ENCODE measurements at regions not wholly inside any gene's neighbourhood (a gene's known extent, or its start where the extent isn't known, plus 50 kb on each side); places are given as distances from the start of the nearest gene placed in this dataset.

DNA sequence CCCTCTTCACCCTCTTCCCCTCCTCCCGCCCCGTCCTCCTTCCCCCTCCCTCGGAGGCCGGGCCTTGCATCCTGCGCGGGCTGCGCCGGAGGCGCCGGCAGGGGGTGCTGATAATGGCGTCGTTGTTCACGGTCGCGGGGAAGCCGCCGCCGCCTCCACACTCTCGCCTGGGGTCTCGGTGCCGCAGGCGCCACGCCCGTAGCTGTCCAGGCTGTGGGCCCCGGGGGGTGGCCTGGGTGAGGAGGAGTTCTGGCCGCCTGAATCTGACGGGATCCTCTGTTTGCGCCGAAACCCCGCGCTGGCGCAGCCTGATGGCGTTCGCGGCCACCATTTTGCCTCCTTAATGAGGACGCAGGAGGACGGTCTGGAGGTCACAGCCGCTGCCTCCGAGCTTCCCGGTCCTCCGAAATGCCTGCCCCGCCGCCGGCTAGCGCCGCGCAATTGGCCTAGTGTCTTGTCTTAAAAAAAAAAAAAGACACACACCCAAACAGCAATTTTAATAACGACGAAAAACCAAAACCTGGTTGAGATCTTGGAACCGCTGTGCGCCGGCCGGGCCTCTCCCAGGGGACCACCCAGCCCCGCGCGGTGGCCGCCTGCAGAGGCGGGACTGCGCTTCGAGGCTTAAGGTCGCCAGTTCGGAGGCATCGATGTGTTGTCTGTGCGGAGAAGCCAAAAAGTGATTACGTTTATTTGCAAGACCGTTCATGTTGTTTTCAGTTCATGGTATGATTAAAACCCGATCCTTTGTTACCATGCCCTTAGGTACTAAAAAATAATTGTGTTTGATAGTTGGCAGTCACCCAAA is 106.6 kb upstream of the HNRNPU start:
- Histone ChIP-seq H3K4me3 (ENCODE audit: low read depth, low read length) (peak overlapping the region; percentile 72), H3K4me2 (ENCODE audit: low read length) (peak overlapping the region; percentile 89), H3K4me1 (peaks cover 2% of the 10 kb centered on the region), H3K36me3 (ENCODE audit: control insufficient read depth, insufficient read depth, low read length) (no peaks in the 10 kb centered on the region), H2AFZ (peak overlapping the region; percentile 93), H3K27me3 (ENCODE audit: control insufficient read depth, insufficient read depth, low read length) (no peaks in the 10 kb centered on the region), H3K9me3 (ENCODE audit: control insufficient read depth, low read length) (no peaks in the 10 kb centered on the region), H3K9ac (peak overlapping the region; percentile 89), H3K79me2 (no peaks in the 10 kb centered on the region), H3K27ac (peak overlapping the region; percentile 100)
- TF ChIP-seq CTCF (IDR thresholded peaks at IDR 0.05), result peak; percentile 49

GRCh38 chr1:244970236-244970743 is 105.9 kb upstream of the HNRNPU start:
- peaks cover 2% of the 10 kb centered on the region for H3K4me1 ChIP-seq
- peak overlapping the region; percentile 69 for H3K4me2 ChIP-seq (ENCODE audit: low read length)
- H2AFZ ChIP-seq, result peak overlapping the region; percentile 86
- TF ChIP-seq CTCF (IDR thresholded peaks at IDR 0.05), result no peak
- peak overlapping the region; percentile 72 for H3K4me3 ChIP-seq (ENCODE audit: low read depth, low read length)
- H3K79me2 ChIP-seq, result no peaks in the 10 kb centered on the region
- no peaks in the 10 kb centered on the region for H3K9me3 ChIP-seq (ENCODE audit: control insufficient read depth, low read length)
- peak overlapping the region; percentile 92 for H3K9ac ChIP-seq
- H3K36me3 ChIP-seq (ENCODE audit: control insufficient read depth, insufficient read depth, low read length), result no peaks in the 10 kb centered on the region
- peak overlapping the region; percentile 100 for H3K27ac ChIP-seq
- no peaks in the 10 kb centered on the region for H3K27me3 ChIP-seq (ENCODE audit: control insufficient read depth, insufficient read depth, low read length)

GRCh38 chr1:244969355-244970235 is 105.3 kb upstream of the HNRNPU start:
- peak overlapping the region; percentile 69 for H3K4me2 ChIP-seq (ENCODE audit: low read length)
- H3K4me1 ChIP-seq, result peaks cover 2% of the 10 kb centered on the region
- no peak for TF ChIP-seq CTCF (IDR thresholded peaks at IDR 0.05)
- peak overlapping the region; percentile 92 for H3K9ac ChIP-seq
- H3K79me2 ChIP-seq, result no peaks in the 10 kb centered on the region
- no peaks in the 10 kb centered on the region for H3K36me3 ChIP-seq (ENCODE audit: control insufficient read depth, insufficient read depth, low read length)
- no peaks in the 10 kb centered on the region for H3K9me3 ChIP-seq (ENCODE audit: control insufficient read depth, low read length)
- peak overlapping the region; percentile 100 for H3K27ac ChIP-seq
- no peaks in the 10 kb centered on the region for H3K27me3 ChIP-seq (ENCODE audit: control insufficient read depth, insufficient read depth, low read length)
- H2AFZ ChIP-seq, result peak overlapping the region; percentile 86
- H3K4me3 ChIP-seq (ENCODE audit: low read depth, low read length), result peak overlapping the region; percentile 72

DNA sequence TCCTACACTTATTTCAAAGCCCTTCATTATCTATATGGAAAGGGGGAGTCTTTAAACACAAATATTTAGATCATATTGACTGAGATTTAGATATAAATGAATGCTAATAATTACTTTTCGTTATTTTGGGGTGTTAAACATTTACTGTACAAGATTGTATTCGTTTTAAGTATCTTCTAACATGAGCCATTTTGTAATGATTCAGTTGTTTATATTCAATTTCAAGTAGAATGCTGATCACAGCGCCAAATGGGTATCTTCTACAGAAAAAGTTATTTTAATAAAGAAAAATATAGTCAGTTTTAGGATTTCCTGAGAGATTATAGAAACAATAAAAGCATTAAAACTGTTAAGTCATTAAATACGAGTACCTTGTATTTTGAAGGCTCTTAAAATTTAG is 104.5 kb upstream of the HNRNPU start:
- H2AFZ ChIP-seq, result peak overlapping the region; percentile 47
- peak overlapping the region; percentile 69 for H3K4me2 ChIP-seq (ENCODE audit: low read length)
- H3K9me3 ChIP-seq (ENCODE audit: control insufficient read depth, low read length), result no peaks in the 10 kb centered on the region
- no peaks in the 10 kb centered on the region for H3K36me3 ChIP-seq (ENCODE audit: control insufficient read depth, insufficient read depth, low read length)
- H3K4me3 ChIP-seq (ENCODE audit: low read depth, low read length), result peak overlapping the region; percentile 72
- H3K79me2 ChIP-seq, result no peaks in the 10 kb centered on the region
- peak overlapping the region; percentile 100 for H3K27ac ChIP-seq
- H3K27me3 ChIP-seq (ENCODE audit: control insufficient read depth, insufficient read depth, low read length), result no peaks in the 10 kb centered on the region
- no peak overlapping the region for H3K9ac ChIP-seq
- TF ChIP-seq CTCF (IDR thresholded peaks at IDR 0.05), result no peak
- H3K4me1 ChIP-seq, result peaks cover 2% of the 10 kb centered on the region

Measured in parathyroid adenoma (tissue), 2 donors.